ENCODE measurements at regions not wholly inside any gene's neighbourhood (a gene's known extent, or its start where the extent isn't known, plus 50 kb on each side); places are given as distances from the start of the nearest gene placed in this dataset.
"Not testable (repeated sequence)": the region's sequence is repeated elsewhere in the genome, so short reads cannot be mapped to it uniquely, and the experiment has no call there.

GRCh38 chr6:15739353-15739752, 76.5 kb upstream of the DTNBP1 start:
- DNase-seq (ENCODE audit: low read depth in 2 of 2) = no peak

- not testable (repeated sequence) for DNase-seq (ENCODE audit: low read depth in 2 of 2)
Measured at GRCh38 chr6:15738195-15738594, 75.4 kb upstream of the DTNBP1 start.

GRCh38 chr6:15736297-15736696, 73.5 kb upstream of the DTNBP1 start:
- DNase-seq (ENCODE audit: low read depth in 2 of 2) = no peak

GRCh38 chr6:15735567-15736265, 72.9 kb upstream of the DTNBP1 start:
- no peak for DNase-seq (ENCODE audit: low read depth in 2 of 2)

GRCh38 chr6:15734118-15734897, 71.5 kb upstream of the DTNBP1 start:
- DNase-seq (ENCODE audit: low read depth in 2 of 2) = no peak

GRCh38 chr6:15730922-15731321, 68.1 kb upstream of the DTNBP1 start:
- DNase-seq (ENCODE audit: low read depth in 2 of 2) = no peak

- no peak for DNase-seq (ENCODE audit: low read depth in 2 of 2)
Measured at GRCh38 chr6:15730442-15730841, 67.6 kb upstream of the DTNBP1 start.

- no peak for DNase-seq (ENCODE audit: low read depth in 2 of 2)
Measured at GRCh38 chr6:15722731-15723130, 59.9 kb upstream of the DTNBP1 start.

- DNase-seq (ENCODE audit: low read depth in 2 of 2) = no peak
Measured at GRCh38 chr6:15716889-15717288, 54.1 kb upstream of the DTNBP1 start.

GRCh38 chr6:15715851-15716250, 53.0 kb upstream of the DTNBP1 start:
- DNase-seq (ENCODE audit: low read depth in 2 of 2) = no peak

GRCh38 chr6:15715060-15715459, 52.2 kb upstream of the DTNBP1 start:
- peak in 1 of 2 donors; percentile 24 for DNase-seq (ENCODE audit: low read depth in 2 of 2)

- no peak for DNase-seq (ENCODE audit: low read depth in 2 of 2)
Measured at GRCh38 chr6:15714658-15715057, 51.8 kb upstream of the DTNBP1 start.

- no peak for DNase-seq (ENCODE audit: low read depth in 2 of 2)
Measured at GRCh38 chr6:15713325-15713724, 50.5 kb upstream of the DTNBP1 start.

- DNase-seq (ENCODE audit: low read depth in 2 of 2) = no peak
Measured at GRCh38 chr6:15712797-15713196, 50.0 kb upstream of the DTNBP1 start.
